Skeletal muscle satellite cell (primary cell): ENCODE measurements at regions not wholly inside any gene's neighbourhood (a gene's known extent, or its start where the extent isn't known, plus 50 kb on each side); places are given as distances from the start of the nearest gene placed in this dataset.

Source experiments
- H3K27me3 ChIP-seq: 2 replicates; pipeline ENCODE4 v1.7.0; 2013; ENCODE audit warnings: low read length; ENCODE audit not compliant: control insufficient read depth, insufficient read depth
- H3K36me3 ChIP-seq: 2 replicates; pipeline ENCODE4 v1.7.0; 2013; ENCODE audit warnings: mild to moderate bottlenecking, control low read depth, low read length; ENCODE audit not compliant: insufficient read depth
- H3K4me1 ChIP-seq: 2 replicates; pipeline ENCODE4 v1.7.0; 2013; ENCODE audit warnings: low read length; ENCODE audit not compliant: control insufficient read depth, insufficient read depth
- H3K4me2 ChIP-seq: 2 replicates; pipeline ENCODE4 v1.7.0; 2013; ENCODE audit warnings: mild to moderate bottlenecking, low read length
- H3K4me3 ChIP-seq: 2 replicates; pipeline ENCODE4 v1.7.0; 2013; ENCODE audit warnings: low read length
- H3K9ac ChIP-seq: 2 replicates; pipeline ENCODE4 v1.7.0; 2013; ENCODE audit warnings: mild to moderate bottlenecking, low read depth, low read length, moderate library complexity
- H3K9me3 ChIP-seq: replicated peaks from 2 replicates; pipeline ENCODE4 v1.7.0; 2013; ENCODE audit warnings: mild to moderate bottlenecking, control low read depth, low read length

DNA sequence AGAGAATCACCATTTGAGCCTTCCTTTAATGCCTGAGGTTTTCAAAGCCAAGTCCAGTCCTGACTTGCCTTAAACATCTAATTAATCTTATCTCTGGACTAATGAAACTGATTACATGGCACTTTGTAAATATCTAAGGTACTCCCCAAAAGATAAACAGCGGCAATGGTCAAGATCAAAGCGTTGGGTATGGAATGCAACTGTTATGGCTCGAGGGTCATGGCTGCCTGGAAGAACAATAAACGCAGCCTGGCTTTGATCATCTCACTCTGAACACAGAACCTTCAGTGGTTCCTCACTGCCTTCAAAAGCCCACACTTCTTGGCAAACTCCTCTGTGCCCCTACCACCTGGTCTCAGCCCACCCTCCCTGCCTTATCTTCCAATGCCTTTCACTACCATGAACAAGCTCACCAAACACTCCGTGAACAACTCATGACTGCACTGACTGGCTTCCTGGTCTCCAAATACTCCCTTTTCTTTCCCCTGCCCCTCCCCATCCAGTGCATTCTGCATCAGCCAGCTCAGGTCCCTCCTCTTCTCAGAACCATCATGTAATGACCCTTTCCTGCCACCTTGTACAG lies 150.2 kb upstream of the NFE2L3 start:
- Histone ChIP-seq H3K9me3 (no peaks in the 10 kb centered on the region), H3K9ac (no peak overlapping the region), H3K4me2 (no peak overlapping the region), H3K4me1 (no peaks in the 10 kb centered on the region), H3K27me3 (no peaks in the 10 kb centered on the region), H3K4me3 (no peak overlapping the region), H3K36me3 (no peaks in the 10 kb centered on the region)

DNA sequence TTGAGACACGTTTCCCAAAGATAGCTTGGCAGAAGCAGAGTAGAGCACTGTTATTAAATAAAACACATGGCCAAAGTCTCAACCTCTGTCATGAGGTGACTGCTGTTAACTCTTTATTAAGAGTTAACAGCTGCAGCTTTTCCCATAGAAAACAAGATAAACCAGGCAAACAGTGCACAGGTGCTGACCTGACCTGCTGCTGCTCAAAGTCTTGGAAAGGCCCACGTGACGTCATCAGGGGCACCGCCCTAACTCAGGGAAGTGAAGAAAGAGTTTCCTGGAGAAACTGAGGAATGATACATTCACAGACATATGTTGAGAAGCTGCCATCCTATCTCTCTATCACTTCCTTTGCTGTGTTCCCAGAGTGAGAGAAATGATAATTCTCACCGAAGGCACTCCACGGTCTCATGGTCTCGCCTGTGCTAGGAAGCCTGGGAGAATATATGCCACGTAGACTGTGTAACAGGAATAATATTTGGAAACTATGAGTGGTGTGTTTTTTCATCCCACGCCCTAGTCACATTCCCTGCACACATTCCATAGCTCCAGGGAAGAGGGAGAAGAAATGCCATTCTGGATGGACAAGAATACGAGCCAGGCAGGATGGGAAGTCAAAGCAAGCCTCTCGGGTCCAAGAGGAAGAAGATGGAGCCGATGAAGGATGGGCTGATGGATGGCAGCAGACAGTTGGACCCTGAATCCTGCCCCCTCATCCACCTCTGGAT lies 146.2 kb upstream of the NFE2L3 start:
- Histone ChIP-seq H3K9ac (no peak overlapping the region), H3K4me3 (no peak overlapping the region), H3K27me3 (no peaks in the 10 kb centered on the region), H3K4me2 (no peak overlapping the region), H3K9me3 (no peaks in the 10 kb centered on the region), H3K4me1 (no peaks in the 10 kb centered on the region), H3K36me3 (no peaks in the 10 kb centered on the region)

DNA sequence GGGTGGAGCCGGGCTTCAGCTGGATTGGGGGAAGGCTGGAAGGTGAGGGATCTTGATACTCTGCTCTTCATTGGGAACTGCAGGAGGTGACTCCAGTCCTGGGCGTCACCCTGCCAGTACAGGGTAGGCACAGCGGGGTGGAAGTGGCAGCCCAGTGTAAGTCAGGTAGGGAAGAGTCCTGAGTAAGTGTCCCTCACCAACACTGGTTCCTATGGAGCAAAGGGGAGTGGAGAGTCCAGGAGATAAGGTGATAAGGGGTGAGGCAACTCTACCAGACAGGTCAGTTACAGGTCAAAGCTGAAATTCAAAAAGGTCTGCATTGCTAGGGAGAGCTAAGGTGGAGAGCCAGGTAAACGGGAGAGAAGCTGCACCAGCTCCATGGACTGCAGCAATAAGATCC lies 145.6 kb upstream of the NFE2L3 start:
- Histone ChIP-seq H3K27me3 (no peaks in the 10 kb centered on the region), H3K9me3 (no peaks in the 10 kb centered on the region), H3K4me2 (no peak overlapping the region), H3K4me3 (no peak overlapping the region), H3K36me3 (no peaks in the 10 kb centered on the region), H3K9ac (no peak overlapping the region), H3K4me1 (no peaks in the 10 kb centered on the region)

DNA sequence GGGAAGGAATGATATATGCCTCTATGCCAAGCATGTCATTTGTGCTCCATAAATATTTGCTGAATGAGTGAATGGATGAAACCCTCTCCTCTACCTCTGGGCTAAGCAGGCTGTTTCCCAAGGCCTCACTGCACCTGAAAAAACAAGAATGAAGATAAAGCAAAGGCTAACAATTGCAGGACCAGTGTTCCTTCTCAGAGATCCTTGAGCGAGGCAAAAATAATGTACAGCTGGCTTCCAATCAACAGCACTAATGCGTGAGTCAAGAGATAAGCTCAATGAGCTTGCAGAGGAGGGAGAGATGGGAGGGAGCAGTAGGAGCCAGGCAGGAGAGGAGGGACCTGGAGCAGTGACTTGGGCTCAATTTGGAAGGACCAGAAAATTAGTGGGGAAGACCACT lies 144.5 kb upstream of the NFE2L3 start:
- Histone ChIP-seq H3K36me3 (no peaks in the 10 kb centered on the region), H3K9me3 (no peaks in the 10 kb centered on the region), H3K4me2 (no peak overlapping the region)

DNA sequence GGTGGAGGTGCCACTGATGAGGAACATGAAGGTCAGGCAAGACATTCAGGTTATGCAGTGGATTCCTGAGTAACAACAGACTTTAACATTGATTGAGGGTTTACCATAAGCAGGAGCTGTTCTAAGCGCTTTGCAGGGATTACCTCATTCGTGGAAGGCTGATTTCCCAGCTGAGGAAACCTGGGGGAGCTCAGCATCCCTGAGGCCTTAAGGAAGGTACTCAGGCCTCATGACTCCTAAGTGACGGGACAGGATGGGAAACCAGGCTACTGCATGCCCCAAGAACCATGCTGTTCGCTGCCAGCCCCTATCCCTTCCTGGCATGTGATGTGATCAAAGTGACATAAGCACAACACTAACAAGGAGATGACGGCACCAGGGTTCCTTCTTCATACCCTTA lies 143.6 kb upstream of the NFE2L3 start:
- H3K4me1 ChIP-seq = no peaks in the 10 kb centered on the region
- no peaks in the 10 kb centered on the region for H3K36me3 ChIP-seq
- no peak overlapping the region for H3K4me3 ChIP-seq
- no peaks in the 10 kb centered on the region for H3K27me3 ChIP-seq
- H3K9me3 ChIP-seq = no peaks in the 10 kb centered on the region
- H3K9ac ChIP-seq = no peak overlapping the region
- no peak overlapping the region for H3K4me2 ChIP-seq

More for the DNA sequence above, 144.5 kb upstream of the NFE2L3 start:
- Histone ChIP-seq H3K4me3 (no peak overlapping the region), H3K27me3 (no peaks in the 10 kb centered on the region), H3K9ac (no peak overlapping the region), H3K4me1 (no peaks in the 10 kb centered on the region)

DNA sequence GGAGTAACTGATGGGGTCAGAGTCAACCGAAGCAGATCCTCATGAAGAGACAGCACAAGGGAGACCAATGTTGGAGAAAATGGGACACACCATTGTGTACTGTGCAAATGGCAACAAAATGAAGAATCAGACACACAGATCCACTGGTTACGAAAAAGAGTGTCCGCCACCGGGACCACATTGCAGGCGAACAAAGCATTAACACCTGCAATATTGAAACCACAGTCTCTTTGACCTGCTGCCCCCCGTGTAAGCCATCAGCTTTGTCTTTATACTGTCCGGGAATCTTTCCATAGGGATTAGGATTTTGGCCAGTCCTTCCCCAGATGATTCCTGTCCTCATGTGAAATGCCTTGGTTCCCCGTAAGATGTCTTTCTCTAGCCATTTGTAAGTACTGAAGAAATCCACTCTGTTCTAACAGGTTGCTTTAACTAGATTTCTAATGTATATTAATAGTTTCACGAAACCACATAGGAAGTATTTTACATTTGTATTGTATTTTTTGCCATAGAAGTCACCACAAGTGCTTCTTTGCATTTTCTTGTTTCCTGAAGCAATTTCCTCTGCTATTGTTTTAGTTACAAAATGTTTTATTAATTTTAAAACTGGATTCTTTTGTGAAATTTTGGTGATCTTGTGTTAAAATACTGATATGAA lies 140.8 kb upstream of the NFE2L3 start:
- Histone ChIP-seq H3K4me3 (no peak overlapping the region), H3K36me3 (no peaks in the 10 kb centered on the region), H3K4me2 (no peak overlapping the region), H3K27me3 (no peaks in the 10 kb centered on the region), H3K9me3 (no peaks in the 10 kb centered on the region), H3K4me1 (no peaks in the 10 kb centered on the region), H3K9ac (no peak overlapping the region)

DNA sequence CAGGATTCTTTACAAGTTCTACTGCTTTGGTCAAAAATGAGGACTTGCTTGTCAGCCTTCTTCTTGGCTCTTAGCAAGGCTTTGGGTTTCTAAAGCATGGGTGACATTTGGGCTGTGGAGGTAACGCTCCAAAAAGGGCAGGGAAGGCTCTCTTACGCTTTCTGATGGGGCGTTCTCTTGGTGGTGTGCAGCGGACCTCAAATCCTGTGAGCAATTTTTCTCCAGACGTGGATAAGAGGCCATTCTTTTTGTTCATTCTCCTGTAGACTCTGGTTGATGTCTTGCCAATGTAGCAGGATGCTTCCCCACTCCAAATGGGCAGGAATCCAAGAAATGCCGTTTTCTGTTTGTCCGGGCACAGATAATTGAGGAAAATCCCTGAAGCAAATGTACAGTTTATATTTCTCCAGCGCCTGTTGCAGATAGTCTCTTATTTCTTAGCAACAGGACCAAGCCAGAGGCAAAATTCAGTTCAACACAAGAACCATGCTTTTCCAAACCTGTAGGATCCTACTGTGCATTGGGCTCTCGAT lies 138.4 kb upstream of the NFE2L3 start:
- H3K9ac ChIP-seq = no peak overlapping the region
- H3K4me3 ChIP-seq = no peak overlapping the region
- H3K27me3 ChIP-seq = no peaks in the 10 kb centered on the region

DNA sequence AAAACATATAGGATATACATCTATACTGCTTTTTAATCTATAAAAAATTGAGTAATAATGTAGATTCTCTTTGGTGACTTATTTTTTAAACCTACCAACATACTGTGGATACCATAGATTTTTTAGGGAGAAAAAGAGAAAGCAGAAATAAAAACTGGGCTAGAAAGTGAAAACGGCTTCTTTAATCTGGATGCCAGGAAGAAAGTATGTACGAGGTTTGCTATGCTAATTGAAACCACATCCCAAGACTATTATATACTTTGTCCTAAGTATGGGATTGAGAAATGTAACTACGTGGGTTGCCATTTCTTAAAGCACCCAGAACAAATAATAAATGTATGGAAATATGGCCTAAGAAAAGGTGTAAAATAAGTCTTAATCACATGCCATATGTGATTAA lies 129.0 kb upstream of the NFE2L3 start:
- Histone ChIP-seq H3K27me3 (no peaks in the 10 kb centered on the region), H3K9me3 (no peaks in the 10 kb centered on the region), H3K4me3 (no peak overlapping the region), H3K4me2 (no peak overlapping the region), H3K4me1 (no peaks in the 10 kb centered on the region), H3K36me3 (no peaks in the 10 kb centered on the region), H3K9ac (no peak overlapping the region)

More for the DNA sequence above, 138.4 kb upstream of the NFE2L3 start:
- no peaks in the 10 kb centered on the region for H3K4me1 ChIP-seq
- H3K4me2 ChIP-seq = no peak overlapping the region
- no peaks in the 10 kb centered on the region for H3K36me3 ChIP-seq
- no peaks in the 10 kb centered on the region for H3K9me3 ChIP-seq

DNA sequence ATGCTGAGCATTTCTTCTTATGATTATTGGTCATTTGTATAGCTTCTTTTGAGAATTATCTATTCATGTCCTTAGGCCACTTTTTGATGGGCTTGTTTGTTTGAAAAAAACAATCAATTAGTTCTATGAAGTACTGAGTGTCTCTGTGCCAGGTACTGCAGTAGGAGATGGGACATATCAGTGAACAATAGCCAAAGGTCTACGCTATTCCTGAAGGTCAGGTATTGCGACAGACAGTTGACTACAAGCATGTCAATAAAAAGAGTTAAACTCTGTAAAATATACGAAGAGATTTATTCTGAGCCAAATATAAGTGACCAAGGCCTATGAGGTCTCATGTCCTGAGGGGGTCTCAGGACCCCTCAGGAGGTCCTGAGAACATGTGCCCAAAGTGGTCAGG lies 122.1 kb upstream of the NFE2L3 start:
- H3K9ac ChIP-seq = no peak overlapping the region
- H3K9me3 ChIP-seq = no peaks in the 10 kb centered on the region
- H3K27me3 ChIP-seq = no peaks in the 10 kb centered on the region
- H3K4me2 ChIP-seq = no peak overlapping the region
- no peak overlapping the region for H3K4me3 ChIP-seq
- H3K4me1 ChIP-seq = no peaks in the 10 kb centered on the region
- no peaks in the 10 kb centered on the region for H3K36me3 ChIP-seq

DNA sequence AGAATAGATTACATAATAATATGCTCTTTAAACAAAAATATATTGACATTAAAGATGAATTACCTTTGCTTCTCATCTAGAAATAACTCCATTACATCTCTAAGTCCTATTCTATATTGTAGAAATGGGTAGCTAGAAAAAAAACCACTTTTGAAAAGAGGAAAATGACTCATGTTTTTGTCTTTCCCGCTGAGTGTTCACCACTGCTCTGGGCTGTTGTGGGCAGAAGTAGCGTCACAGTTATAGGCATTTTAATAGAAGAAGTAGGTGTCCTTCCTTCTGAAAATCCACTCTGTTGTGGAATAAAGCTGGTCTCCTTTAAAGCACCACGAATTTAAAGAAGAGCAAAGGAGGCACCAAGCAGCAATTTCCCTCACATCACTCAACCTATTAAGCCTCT lies 117.6 kb upstream of the NFE2L3 start:
- Histone ChIP-seq H3K4me1 (no peaks in the 10 kb centered on the region), H3K4me2 (no peak overlapping the region), H3K27me3 (no peaks in the 10 kb centered on the region), H3K36me3 (no peaks in the 10 kb centered on the region), H3K9ac (no peak overlapping the region), H3K4me3 (no peak overlapping the region), H3K9me3 (no peaks in the 10 kb centered on the region)

DNA sequence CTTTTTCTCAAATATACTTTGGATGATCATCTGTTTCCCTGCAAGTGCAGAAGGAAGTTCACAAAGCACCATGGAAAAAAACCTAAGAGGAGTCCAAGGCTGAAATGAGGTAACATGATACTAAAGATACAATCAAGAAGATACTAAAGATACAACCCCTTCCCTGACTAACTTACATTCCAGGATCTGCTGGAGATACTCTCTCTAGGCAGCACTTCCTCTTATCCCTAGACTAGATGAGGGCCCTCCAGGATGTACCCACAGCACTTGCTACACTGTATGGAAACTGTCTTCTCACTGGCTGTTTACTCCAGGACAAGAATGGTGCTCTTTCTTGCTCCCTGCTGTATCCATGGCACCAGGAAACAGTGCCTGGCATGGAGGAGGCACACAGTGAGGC lies 116.4 kb upstream of the NFE2L3 start:
- Histone ChIP-seq H3K4me1 (no peaks in the 10 kb centered on the region), H3K4me2 (no peak overlapping the region), H3K9ac (no peak overlapping the region), H3K36me3 (no peaks in the 10 kb centered on the region), H3K27me3 (no peaks in the 10 kb centered on the region), H3K9me3 (no peaks in the 10 kb centered on the region), H3K4me3 (no peak overlapping the region)
